SK-N-SH treated with all-trans-retinoic acid at 6 μM for 48 hours (cell line): ENCODE measurements at regions not wholly inside any gene's neighbourhood (a gene's known extent, or its start where the extent isn't known, plus 50 kb on each side); places are given as distances from the start of the nearest gene placed in this dataset.

Experiments
- ATAC-seq: fragments of 200-7000 bp; cut with Tn5 transposase; 3 replicates; pipeline ENCODE4 v1.9.1; 2020; ENCODE audit warnings: mild to moderate bottlenecking, moderate library complexity
- ARNTL ChIP-seq: fragments of 450-650 bp; formaldehyde crosslinking; IDR thresholded peaks from 2 replicates; pipeline ENCODE4 v1.5.0; 2020; ENCODE audit warnings: low read depth, mild to moderate bottlenecking, moderate library complexity, borderline replicate concordance
- BACH2 ChIP-seq: fragments of 250-450 bp; sonication (Bioruptor Pico); IDR thresholded peaks from 2 replicates; pipeline ENCODE4 v1.9.0; 2021; ENCODE audit warnings: mild to moderate bottlenecking, borderline replicate concordance
- CREB5 ChIP-seq: fragments of 250-450 bp; sonication (Bioruptor Pico); IDR thresholded peaks from 2 replicates; pipeline ENCODE4 v1.5.1; 2020; ENCODE audit warnings: low read depth, mild to moderate bottlenecking, moderate library complexity
- CSDC2 ChIP-seq: fragments of 250-450 bp; sonication (Bioruptor Pico); IDR thresholded peaks from 2 replicates; pipeline ENCODE4 v1.5.0; 2020; ENCODE audit warnings: mild to moderate bottlenecking, moderate library complexity
- ESRRG ChIP-seq: fragments of 250-450 bp; sonication (Bioruptor Pico); IDR thresholded peaks from 2 replicates; pipeline ENCODE4 v1.6.1; 2021; ENCODE audit warnings: mild to moderate bottlenecking
- GLIS3 ChIP-seq: fragments of 250-450 bp; sonication (Bioruptor Pico); IDR thresholded peaks from 2 replicates; pipeline ENCODE4 v1.5.0; 2020; ENCODE audit warnings: mild to moderate bottlenecking, moderate library complexity
- ISL1 ChIP-seq: fragments of 250-450 bp; sonication (Bioruptor Pico); IDR thresholded peaks from 2 replicates; pipeline ENCODE4 v2.1.2; 2022; ENCODE audit warnings: mild to moderate bottlenecking, moderate library complexity
- PPARA ChIP-seq: fragments of 250-450 bp; sonication (Bioruptor Pico); IDR thresholded peaks from 2 replicates; pipeline ENCODE4 v1.5.0; 2020; ENCODE audit warnings: mild to moderate bottlenecking, borderline replicate concordance
- RARB ChIP-seq: fragments of 250-450 bp; sonication (Bioruptor Pico); IDR thresholded peaks from 2 replicates; pipeline ENCODE4 v1.8.0; 2021; ENCODE audit warnings: mild to moderate bottlenecking, moderate library complexity
- SNAI2 ChIP-seq: fragments of 250-450 bp; sonication (Bioruptor Pico); IDR thresholded peaks from 2 replicates; pipeline ENCODE4 v1.5.0; 2020; ENCODE audit warnings: mild to moderate bottlenecking, moderate library complexity
- TCF4 ChIP-seq: fragments of 250-450 bp; sonication (Bioruptor Pico); IDR thresholded peaks from 2 replicates; pipeline ENCODE4 v1.8.0; 2021; ENCODE audit warnings: mild to moderate bottlenecking, moderate library complexity, borderline replicate concordance
- TOX ChIP-seq: fragments of 250-450 bp; sonication (Bioruptor Pico); IDR thresholded peaks from 2 replicates; pipeline ENCODE4 v1.8.0; 2021; ENCODE audit warnings: mild to moderate bottlenecking, moderate library complexity, borderline replicate concordance
- ZC3H10 ChIP-seq: fragments of 250-450 bp; sonication (Bioruptor Pico); IDR thresholded peaks from 2 replicates; pipeline ENCODE4 v1.5.1; 2021; ENCODE audit warnings: mild to moderate bottlenecking, moderate library complexity
- ZFP30 ChIP-seq: fragments of 450-650 bp; formaldehyde crosslinking; IDR thresholded peaks from 2 replicates; pipeline ENCODE4 v1.5.0; 2022; ENCODE audit warnings: mild to moderate bottlenecking, moderate library complexity
- ZNF565 ChIP-seq: fragments of 450-650 bp; formaldehyde crosslinking; conservative IDR thresholded peaks from 2 replicates; pipeline ENCODE4 v1.5.0; 2020; ENCODE audit warnings: low read depth, mild to moderate bottlenecking, moderate library complexity
- ZNF70 ChIP-seq: fragments of 450-650 bp; formaldehyde crosslinking; IDR thresholded peaks from 2 replicates; pipeline ENCODE4 v1.5.0; 2020; ENCODE audit warnings: mild to moderate bottlenecking, moderate library complexity
- ZNF8 ChIP-seq: fragments of 450-650 bp; formaldehyde crosslinking; IDR thresholded peaks from 2 replicates; pipeline ENCODE4 v1.5.0; 2020; ENCODE audit warnings: mild to moderate bottlenecking, moderate library complexity
- TF ChIP-seq, protein P1 (sequence below): fragments of 250-450 bp; sonication (Bioruptor Pico); IDR thresholded peaks from 2 replicates; pipeline ENCODE4 v1.5.1; 2021; ENCODE audit warnings: mild to moderate bottlenecking, moderate library complexity
- TF ChIP-seq, protein P2 (sequence below): fragments of 250-450 bp; sonication (Bioruptor Pico); IDR thresholded peaks from 2 replicates; pipeline ENCODE4 v1.8.0; 2021; ENCODE audit warnings: low read depth, mild to moderate bottlenecking, moderate library complexity, borderline replicate concordance
- TF ChIP-seq, protein P3 (sequence below): fragments of 250-450 bp; sonication (Bioruptor Pico); IDR thresholded peaks from 2 replicates; pipeline ENCODE4 v1.8.0; 2020; ENCODE audit warnings: mild to moderate bottlenecking, moderate library complexity, borderline replicate concordance
- TF ChIP-seq, protein P4 (sequence below): fragments of 250-450 bp; sonication (Bioruptor Pico); IDR thresholded peaks from 2 replicates; pipeline ENCODE4 v1.5.0; 2020; ENCODE audit warnings: mild to moderate bottlenecking, moderate library complexity

DNA sequence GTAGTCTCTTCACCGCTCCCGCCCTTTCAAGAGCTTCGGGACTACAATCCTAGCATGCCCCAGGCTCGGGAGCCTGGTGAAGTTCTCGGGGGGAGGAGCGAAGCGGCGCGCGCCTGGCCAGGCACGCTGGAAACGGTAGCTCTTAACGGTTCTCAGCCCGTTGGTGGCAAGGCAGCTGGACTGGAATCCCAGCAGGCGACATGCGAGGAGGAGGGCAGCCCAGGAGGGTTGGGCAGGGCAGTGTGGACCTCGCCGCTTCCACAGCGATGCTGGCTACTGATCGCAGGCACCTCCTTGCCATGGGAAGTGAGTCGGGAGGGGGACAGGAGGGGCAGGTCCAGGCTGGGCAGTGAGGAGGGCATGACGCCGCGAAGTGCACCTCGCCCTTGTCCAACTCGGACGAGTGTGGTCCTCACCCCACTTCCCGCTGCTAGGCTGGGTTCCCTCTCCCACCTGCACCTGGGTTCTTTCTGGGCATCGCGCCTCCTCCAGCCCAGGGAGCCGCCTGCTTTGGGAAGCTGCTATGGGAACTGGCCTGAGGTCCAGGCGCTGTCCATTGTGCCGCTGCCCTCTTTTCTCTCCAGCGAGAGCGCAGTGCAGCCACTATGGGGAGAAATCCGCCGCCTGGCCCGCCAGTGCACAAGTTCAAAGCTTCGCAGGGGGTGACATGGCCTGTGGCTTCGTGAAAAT lies 367.8 kb upstream of the NUPR2 start:
- no peak for ATAC-seq
- no peak for TF ChIP-seq ZNF565
- TF ChIP-seq GLIS3 (CRISPR knock-in tag), result no peak

- TF ChIP-seq PPARA (CRISPR knock-in tag), result no peak
- no peak for TF ChIP-seq ZFP30 (CRISPR knock-in tag)
- no peak for TF ChIP-seq BACH2 (CRISPR knock-in tag)
- TF ChIP-seq ZNF8 (CRISPR knock-in tag), result no peak
- TF ChIP-seq ISL1, result no peak
- TF ChIP-seq ZC3H10 (CRISPR knock-in tag), result no peak
- TF ChIP-seq CREB5 (CRISPR knock-in tag), result no peak
- TF ChIP-seq ZNF70 (CRISPR knock-in tag), result no peak
- TF ChIP-seq, protein P1, sequence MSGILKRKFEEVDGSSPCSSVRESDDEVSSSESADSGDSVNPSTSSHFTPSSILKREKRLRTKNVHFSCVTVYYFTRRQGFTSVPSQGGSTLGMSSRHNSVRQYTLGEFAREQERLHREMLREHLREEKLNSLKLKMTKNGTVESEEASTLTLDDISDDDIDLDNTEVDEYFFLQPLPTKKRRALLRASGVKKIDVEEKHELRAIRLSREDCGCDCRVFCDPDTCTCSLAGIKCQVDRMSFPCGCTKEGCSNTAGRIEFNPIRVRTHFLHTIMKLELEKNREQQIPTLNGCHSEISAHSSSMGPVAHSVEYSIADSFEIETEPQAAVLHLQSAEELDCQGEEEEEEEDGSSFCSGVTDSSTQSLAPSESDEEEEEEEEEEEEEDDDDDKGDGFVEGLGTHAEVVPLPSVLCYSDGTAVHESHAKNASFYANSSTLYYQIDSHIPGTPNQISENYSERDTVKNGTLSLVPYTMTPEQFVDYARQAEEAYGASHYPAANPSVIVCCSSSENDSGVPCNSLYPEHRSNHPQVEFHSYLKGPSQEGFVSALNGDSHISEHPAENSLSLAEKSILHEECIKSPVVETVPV (CRISPR knock-in tag), result no peak
- no peak for TF ChIP-seq GLIS3 (CRISPR knock-in tag)
- TF ChIP-seq CSDC2 (CRISPR knock-in tag), result no peak
- no peak for TF ChIP-seq ESRRG
- TF ChIP-seq TCF4, result no peak
- TF ChIP-seq ZNF565, result no peak
- no peak for TF ChIP-seq ARNTL (CRISPR knock-in tag)
- no peak for TF ChIP-seq RARB (CRISPR knock-in tag)
- no peak for TF ChIP-seq TOX (CRISPR knock-in tag)
- ATAC-seq, result no peak
Measured at GRCh38 chr7:56483153-56483552, 366.9 kb upstream of the NUPR2 start.

DNA sequence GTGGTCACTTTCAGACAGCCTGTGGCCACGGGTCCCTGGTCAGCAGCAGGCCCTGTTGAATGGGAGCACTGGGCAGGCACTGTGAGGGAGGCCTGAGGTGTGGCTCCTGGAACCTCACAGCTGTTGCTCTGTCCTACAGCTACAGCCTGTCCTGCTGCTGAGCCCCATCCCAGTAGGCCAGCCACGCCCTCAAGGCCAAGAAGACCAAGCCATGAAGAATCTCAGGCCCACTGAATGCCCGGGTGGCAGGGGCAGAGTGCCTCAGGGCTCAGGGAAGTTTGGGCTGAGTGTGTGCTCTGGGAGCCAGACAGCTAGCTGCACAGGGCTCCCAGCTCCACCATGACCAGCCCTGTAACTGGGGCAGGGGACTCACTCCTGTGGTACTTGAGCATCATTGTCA lies 363.5 kb upstream of the NUPR2 start:
- TF ChIP-seq, protein P2, sequence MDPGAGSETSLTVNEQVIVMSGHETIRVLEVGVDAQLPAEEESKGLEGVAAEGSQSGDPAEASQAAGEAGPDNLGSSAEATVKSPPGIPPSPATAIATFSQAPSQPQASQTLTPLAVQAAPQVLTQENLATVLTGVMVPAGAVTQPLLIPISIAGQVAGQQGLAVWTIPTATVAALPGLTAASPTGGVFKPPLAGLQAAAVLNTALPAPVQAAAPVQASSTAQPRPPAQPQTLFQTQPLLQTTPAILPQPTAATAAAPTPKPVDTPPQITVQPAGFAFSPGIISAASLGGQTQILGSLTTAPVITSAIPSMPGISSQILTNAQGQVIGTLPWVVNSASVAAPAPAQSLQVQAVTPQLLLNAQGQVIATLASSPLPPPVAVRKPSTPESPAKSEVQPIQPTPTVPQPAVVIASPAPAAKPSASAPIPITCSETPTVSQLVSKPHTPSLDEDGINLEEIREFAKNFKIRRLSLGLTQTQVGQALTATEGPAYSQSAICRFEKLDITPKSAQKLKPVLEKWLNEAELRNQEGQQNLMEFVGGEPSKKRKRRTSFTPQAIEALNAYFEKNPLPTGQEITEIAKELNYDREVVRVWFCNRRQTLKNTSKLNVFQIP (CRISPR knock-in tag), result no peak
- TF ChIP-seq ESRRG (no peak), ARNTL (CRISPR knock-in tag) (no peak), CREB5 (CRISPR knock-in tag) (no peak), BACH2 (CRISPR knock-in tag) (no peak), CSDC2 (CRISPR knock-in tag) (no peak), GLIS3 (CRISPR knock-in tag) (no peak), TCF4 (no peak), ZNF565 (no peak)
- TF ChIP-seq, protein P3, sequence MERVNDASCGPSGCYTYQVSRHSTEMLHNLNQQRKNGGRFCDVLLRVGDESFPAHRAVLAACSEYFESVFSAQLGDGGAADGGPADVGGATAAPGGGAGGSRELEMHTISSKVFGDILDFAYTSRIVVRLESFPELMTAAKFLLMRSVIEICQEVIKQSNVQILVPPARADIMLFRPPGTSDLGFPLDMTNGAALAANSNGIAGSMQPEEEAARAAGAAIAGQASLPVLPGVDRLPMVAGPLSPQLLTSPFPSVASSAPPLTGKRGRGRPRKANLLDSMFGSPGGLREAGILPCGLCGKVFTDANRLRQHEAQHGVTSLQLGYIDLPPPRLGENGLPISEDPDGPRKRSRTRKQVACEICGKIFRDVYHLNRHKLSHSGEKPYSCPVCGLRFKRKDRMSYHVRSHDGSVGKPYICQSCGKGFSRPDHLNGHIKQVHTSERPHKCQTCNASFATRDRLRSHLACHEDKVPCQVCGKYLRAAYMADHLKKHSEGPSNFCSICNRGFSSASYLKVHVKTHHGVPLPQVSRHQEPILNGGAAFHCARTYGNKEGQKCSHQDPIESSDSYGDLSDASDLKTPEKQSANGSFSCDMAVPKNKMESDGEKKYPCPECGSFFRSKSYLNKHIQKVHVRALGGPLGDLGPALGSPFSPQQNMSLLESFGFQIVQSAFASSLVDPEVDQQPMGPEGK (CRISPR knock-in tag), result no peak
- TF ChIP-seq, all 23 proteins: peak for 0

GRCh38 chr7:56479136-56479535 lies 362.9 kb upstream of the NUPR2 start:
- TF ChIP-seq CSDC2 (CRISPR knock-in tag) (no peak), PPARA (CRISPR knock-in tag) (no peak), RARB (CRISPR knock-in tag) (no peak), ESRRG (no peak), ZC3H10 (CRISPR knock-in tag) (no peak), SNAI2 (no peak), ZNF8 (CRISPR knock-in tag) (no peak), ZNF565 (no peak), TOX (CRISPR knock-in tag) (no peak), GLIS3 (CRISPR knock-in tag) (no peak)
- TF ChIP-seq, protein P4, sequence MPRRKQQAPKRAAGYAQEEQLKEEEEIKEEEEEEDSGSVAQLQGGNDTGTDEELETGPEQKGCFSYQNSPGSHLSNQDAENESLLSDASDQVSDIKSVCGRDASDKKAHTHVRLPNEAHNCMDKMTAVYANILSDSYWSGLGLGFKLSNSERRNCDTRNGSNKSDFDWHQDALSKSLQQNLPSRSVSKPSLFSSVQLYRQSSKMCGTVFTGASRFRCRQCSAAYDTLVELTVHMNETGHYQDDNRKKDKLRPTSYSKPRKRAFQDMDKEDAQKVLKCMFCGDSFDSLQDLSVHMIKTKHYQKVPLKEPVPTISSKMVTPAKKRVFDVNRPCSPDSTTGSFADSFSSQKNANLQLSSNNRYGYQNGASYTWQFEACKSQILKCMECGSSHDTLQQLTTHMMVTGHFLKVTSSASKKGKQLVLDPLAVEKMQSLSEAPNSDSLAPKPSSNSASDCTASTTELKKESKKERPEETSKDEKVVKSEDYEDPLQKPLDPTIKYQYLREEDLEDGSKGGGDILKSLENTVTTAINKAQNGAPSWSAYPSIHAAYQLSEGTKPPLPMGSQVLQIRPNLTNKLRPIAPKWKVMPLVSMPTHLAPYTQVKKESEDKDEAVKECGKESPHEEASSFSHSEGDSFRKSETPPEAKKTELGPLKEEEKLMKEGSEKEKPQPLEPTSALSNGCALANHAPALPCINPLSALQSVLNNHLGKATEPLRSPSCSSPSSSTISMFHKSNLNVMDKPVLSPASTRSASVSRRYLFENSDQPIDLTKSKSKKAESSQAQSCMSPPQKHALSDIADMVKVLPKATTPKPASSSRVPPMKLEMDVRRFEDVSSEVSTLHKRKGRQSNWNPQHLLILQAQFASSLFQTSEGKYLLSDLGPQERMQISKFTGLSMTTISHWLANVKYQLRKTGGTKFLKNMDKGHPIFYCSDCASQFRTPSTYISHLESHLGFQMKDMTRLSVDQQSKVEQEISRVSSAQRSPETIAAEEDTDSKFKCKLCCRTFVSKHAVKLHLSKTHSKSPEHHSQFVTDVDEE (CRISPR knock-in tag), result no peak
- TF ChIP-seq, all 23 proteins: peak for 0

More for the DNA sequence above, 363.5 kb upstream of the NUPR2 start:
- ATAC-seq, result no peak

More at GRCh38 chr7:56479136-56479535, 362.9 kb upstream of the NUPR2 start:
- no peak for ATAC-seq
